K562 (cell line): ENCODE measurements at regions not wholly inside any gene's neighbourhood (a gene's known extent, or its start where the extent isn't known, plus 50 kb on each side); places are given as distances from the start of the nearest gene placed in this dataset.
A peak's percentile ranks its signal among the peaks of the same experiment; 100 is the strongest.

Source experiments
- ATAC-seq: fragments of 200-7000 bp; cut with Tn5 transposase; 3 replicates; pipeline ENCODE4 v1.9.1; 2020; ENCODE audit warnings: moderate library complexity
- BruUV-seq: library from RNA; stranded (reverse); fragments of 400-500 nt; replicated peaks from 2 replicates; lab custom pipeline; 2021; lab: Mats Ljungman, UMichigan
- CTCF ChIA-PET: fragments of 300-600 bp; formaldehyde crosslinking; extraction: SDS; loops from one replicate; lab custom pipeline; 2021; ENCODE audit warnings: low intra/inter-chr PET ratio; lab: Yijun Ruan, JAX
- POLR2A ChIA-PET: fragments of 300-600, 350-650 bp; sonication (Branson Sonifier 250); formaldehyde crosslinking; extraction: SDS; loops from one replicate; lab custom pipeline; 2021; ENCODE audit warnings: antibody characterized with exemption, inconsistent platforms; lab: Yijun Ruan, JAX
- DNase-seq, 4 experiments: peaks; one replicate each; pipeline versions ENCODE4 v3.0.0 to v3.0.0-alpha.2; 2011 to 2018; ENCODE audit warnings: low spot score in 3 of 4, mixed read lengths in 3 of 4; ENCODE audit errors: extremely low read depth in 1 of 4
- FAIRE-seq: peaks from 2 replicates; lab custom pipeline; 2011; peaks lifted over from hg19 to GRCh38; lab: Jason Lieb, UNC
- H2AFZ ChIP-seq: 2 replicates; pipeline ENCODE4 v1.6.0; 2011; ENCODE audit warnings: low read depth, low read length, control low read depth, inconsistent platforms
- H3K27ac ChIP-seq: fragments of 200-600 bp; 3 replicates; pipeline ENCODE4 v1.8.0; 2011; ENCODE audit warnings: low read depth, mild to moderate bottlenecking, control low read depth, inconsistent platforms, low read length, moderate library complexity, mixed read lengths; ENCODE audit errors: extremely low read depth
- H3K27me3 ChIP-seq, 2 experiments: fragments of 300-600 bp in 1 of 2; 2 replicates in 1 of 2; 3 replicates in 1 of 2; pipeline versions ENCODE4 v1.6.0 to v1.8.0; 2011; ENCODE audit warnings: inconsistent platforms in 2 of 2, low read length in 2 of 2, mild to moderate bottlenecking in 1 of 2, mixed read lengths in 1 of 2, moderate library complexity in 1 of 2; ENCODE audit not compliant: control insufficient read depth in 2 of 2, insufficient read depth in 2 of 2
- H3K36me3 ChIP-seq: fragments of 300-600 bp; 3 replicates; pipeline ENCODE4 v1.8.0; 2011; ENCODE audit warnings: mild to moderate bottlenecking, low read length, inconsistent platforms; ENCODE audit not compliant: control insufficient read depth, insufficient read depth
- H3K4me1 ChIP-seq, 2 experiments: fragments of 200-600 bp in 1 of 2; replicated peaks in 1 of 2; 2 replicates in 1 of 2; 3 replicates in 1 of 2; pipeline versions ENCODE4 v1.5.1 to v1.8.0; 2011; ENCODE audit warnings: inconsistent platforms in 2 of 2, low read length in 2 of 2, mild to moderate bottlenecking in 1 of 2, mixed read lengths in 1 of 2, moderate library complexity in 1 of 2; ENCODE audit not compliant: control insufficient read depth in 2 of 2, insufficient read depth in 2 of 2
- H3K4me2 ChIP-seq: 2 replicates; pipeline ENCODE4 v1.6.1; 2011; ENCODE audit warnings: low read length, control low read depth, inconsistent platforms, mixed read lengths; ENCODE audit not compliant: insufficient read depth
- H3K4me3 ChIP-seq: fragments of 200-600 bp; sonication (generic), shearing (Covaris generic); 2 replicates; pipeline ENCODE4 v1.5.1; 2016; ENCODE audit warnings: control low read depth, inconsistent platforms
- H3K79me2 ChIP-seq: fragments of 200-600 bp; 3 replicates; pipeline ENCODE4 v1.8.0; 2011; ENCODE audit warnings: low read length, inconsistent platforms; ENCODE audit not compliant: control insufficient read depth, insufficient read depth
- H3K9ac ChIP-seq, 2 experiments: 2 replicates each; pipeline versions ENCODE4 v1.6.0 to v1.6.1; 2011; ENCODE audit warnings: low read depth in 2 of 2, low read length in 2 of 2, control low read depth in 1 of 2, inconsistent platforms in 1 of 2, mild to moderate bottlenecking in 1 of 2, mixed read lengths in 1 of 2; ENCODE audit not compliant: insufficient read depth in 1 of 2
- H3K9me1 ChIP-seq: one replicate; pipeline ENCODE4 v1.6.0; 2011; ENCODE audit warnings: inconsistent platforms, mild to moderate bottlenecking, low read length, moderate library complexity; ENCODE audit not compliant: control insufficient read depth, insufficient read depth
- H3K9me3 ChIP-seq: replicated peaks from 2 replicates; pipeline ENCODE4 v1.5.1; 2011; ENCODE audit warnings: low read depth, low read length, inconsistent platforms; ENCODE audit not compliant: control insufficient read depth, insufficient read depth
- H4K20me1 ChIP-seq: replicated peaks from 2 replicates; pipeline ENCODE4 v1.6.1; 2011; ENCODE audit warnings: low read length, inconsistent platforms, mixed read lengths; ENCODE audit not compliant: control insufficient read depth, insufficient read depth
- ESRRA ChIP-seq: fragments of 450-650 bp; IDR thresholded peaks from 2 replicates; pipeline ENCODE4 v1.6.1; 2014; ENCODE audit warnings: low read depth, mild to moderate bottlenecking, moderate library complexity, borderline replicate concordance
- FOXA3 ChIP-seq, 2 experiments: fragments of 450-650 bp in 1 of 2; sonication (generic) in 1 of 2; formaldehyde crosslinking; IDR thresholded peaks in 1 of 2; conservative IDR thresholded peaks in 1 of 2; 2 replicates each; pipeline versions ENCODE4 v1.4.0 to v1.8.0; 2020 to 2022; ENCODE audit warnings: mild to moderate bottlenecking in 2 of 2, missing genetic modification reagents in 1 of 2
- WGBS: fragments of 100-300 bp; shearing (Covaris generic); methylation state at CpG from one replicate; pipeline ENCODE4 v1.1.6; 2016; ENCODE audit warnings: low coverage, mixed read lengths; ENCODE audit not compliant: insufficient coverage; ENCODE audit errors: missing lambda C conversion rate; 5-methylcytosine and 5-hydroxymethylcytosine counted together
- in situ Hi-C: fragments of 300-500 bp; cut with MboI; formaldehyde crosslinking; loops from 4 replicates; pipeline ENCODE4 v1.15.0; 2018; ENCODE audit warnings: inconsistent platforms, mixed read lengths
- intact Hi-C: fragments of 100-400 bp; cut with micrococcal nuclease; formaldehyde crosslinking; loops from 2 replicates; pipeline ENCODE4 v1.14.2; 2022
- TF ChIP-seq, protein P1 (sequence below), 3 experiments: fragments of 200-800 bp in 1 of 3; fragments of 250-450 bp in 1 of 3; fragments of 450-650 bp in 1 of 3; sonication (Bioruptor Pico) in 1 of 3; sonication (Bioruptor generic) in 1 of 3; formaldehyde crosslinking in 1 of 3; IDR thresholded peaks; 2 replicates each; pipeline versions ENCODE4 v1.6.1 to v1.8.0; 2016 to 2022; ENCODE audit warnings: mild to moderate bottlenecking in 2 of 3, missing genetic modification characterization in 2 of 3, missing compliant biosample characterization in 1 of 3, moderate library complexity in 1 of 3

DNA sequence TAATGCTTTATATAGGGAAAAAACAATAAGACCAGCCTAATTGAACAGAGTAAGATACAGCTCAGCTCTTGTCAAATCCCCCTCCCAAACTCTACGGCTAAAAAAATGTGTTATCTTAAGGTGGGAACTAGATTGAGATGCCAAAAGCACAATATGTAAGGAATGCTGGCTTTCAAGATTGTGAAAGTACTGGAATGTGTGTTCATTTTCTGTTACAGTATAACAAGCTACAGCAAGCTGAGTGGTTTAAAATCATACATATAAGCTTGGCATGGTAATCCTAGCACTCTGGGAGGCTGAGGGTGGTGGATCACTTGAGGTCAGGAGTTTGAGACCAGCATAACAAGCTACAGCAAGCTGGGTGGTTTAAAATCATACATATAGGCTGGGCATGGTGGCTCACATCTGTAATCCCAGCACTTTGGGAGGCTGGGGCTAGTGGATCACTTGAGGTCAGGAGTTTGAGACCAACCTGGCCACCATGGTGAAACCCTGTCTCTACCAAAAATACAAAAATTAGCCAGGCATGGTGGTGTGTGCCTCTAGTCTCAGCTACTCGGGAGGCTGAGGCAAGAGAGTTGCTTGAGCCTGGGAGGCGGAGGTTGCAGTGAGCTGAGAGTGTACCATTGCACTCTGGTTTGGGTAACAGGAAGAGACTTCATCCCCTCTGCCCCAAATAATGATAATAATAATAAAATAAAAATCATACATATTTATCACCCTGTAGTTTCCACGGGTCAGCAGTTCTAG, 297.7 kb downstream of the DOK5 start:
- TF ChIP-seq ESRRA = no peak
- TF ChIP-seq, protein P1, sequence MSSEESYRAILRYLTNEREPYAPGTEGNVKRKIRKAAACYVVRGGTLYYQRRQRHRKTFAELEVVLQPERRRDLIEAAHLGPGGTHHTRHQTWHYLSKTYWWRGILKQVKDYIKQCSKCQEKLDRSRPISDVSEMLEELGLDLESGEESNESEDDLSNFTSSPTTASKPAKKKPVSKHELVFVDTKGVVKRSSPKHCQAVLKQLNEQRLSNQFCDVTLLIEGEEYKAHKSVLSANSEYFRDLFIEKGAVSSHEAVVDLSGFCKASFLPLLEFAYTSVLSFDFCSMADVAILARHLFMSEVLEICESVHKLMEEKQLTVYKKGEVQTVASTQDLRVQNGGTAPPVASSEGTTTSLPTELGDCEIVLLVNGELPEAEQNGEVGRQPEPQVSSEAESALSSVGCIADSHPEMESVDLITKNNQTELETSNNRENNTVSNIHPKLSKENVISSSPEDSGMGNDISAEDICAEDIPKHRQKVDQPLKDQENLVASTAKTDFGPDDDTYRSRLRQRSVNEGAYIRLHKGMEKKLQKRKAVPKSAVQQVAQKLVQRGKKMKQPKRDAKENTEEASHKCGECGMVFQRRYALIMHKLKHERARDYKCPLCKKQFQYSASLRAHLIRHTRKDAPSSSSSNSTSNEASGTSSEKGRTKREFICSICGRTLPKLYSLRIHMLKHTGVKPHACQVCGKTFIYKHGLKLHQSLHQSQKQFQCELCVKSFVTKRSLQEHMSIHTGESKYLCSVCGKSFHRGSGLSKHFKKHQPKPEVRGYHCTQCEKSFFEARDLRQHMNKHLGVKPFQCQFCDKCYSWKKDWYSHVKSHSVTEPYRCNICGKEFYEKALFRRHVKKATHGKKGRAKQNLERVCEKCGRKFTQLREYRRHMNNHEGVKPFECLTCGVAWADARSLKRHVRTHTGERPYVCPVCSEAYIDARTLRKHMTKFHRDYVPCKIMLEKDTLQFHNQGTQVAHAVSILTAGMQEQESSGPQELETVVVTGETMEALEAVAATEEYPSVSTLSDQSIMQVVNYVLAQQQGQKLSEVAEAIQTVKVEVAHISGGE (CRISPR knock-in tag; IDR thresholded peaks at IDR 0.05) = peak in 1 of 3 experiments; percentile 50; a peak in 1 of 6 replicates
- no peak for TF ChIP-seq FOXA3 (CRISPR knock-in tag; conservative IDR thresholded peaks at IDR 0.05 in 1 of 2, IDR thresholded peaks at IDR 0.05 in 1 of 2)
- FAIRE-seq (no peak), DNase-seq (no peak)

More for the DNA sequence above, 297.7 kb downstream of the DOK5 start:
- no peak overlapping the region for H2AFZ ChIP-seq
- H3K79me2 ChIP-seq = no peaks in the 10 kb centered on the region
- ChIA-PET CTCF (no interaction called here), POLR2A (no interaction called here)
- in situ Hi-C loops = no loop called here
- no peaks in the 10 kb centered on the region; the same call in 1 of the 2 replicates for H3K9me3 ChIP-seq
- H3K4me1 ChIP-seq = no peaks in the 10 kb centered on the region
- no peak for ATAC-seq
- H3K27ac ChIP-seq = no peak overlapping the region
- no peaks in the 10 kb centered on the region for H3K27me3 ChIP-seq
- no TSS peak for BruUV-seq
- 0% methylated on average over 4 of the region's 4 CpGs for WGBS
- intact Hi-C loops = no loop called here
- no peaks in the 10 kb centered on the region for H3K36me3 ChIP-seq
- no peaks in the 10 kb centered on the region for H3K9me1 ChIP-seq
- H3K4me2 ChIP-seq = no peak overlapping the region
- H3K4me3 ChIP-seq = no peak overlapping the region
- no peak overlapping the region for H3K9ac ChIP-seq
- H4K20me1 ChIP-seq = no peaks in the 10 kb centered on the region
